ENCODE measurements at regions not wholly inside any gene's neighbourhood (a gene's known extent, or its start where the extent isn't known, plus 50 kb on each side); places are given as distances from the start of the nearest gene placed in this dataset.

DNA sequence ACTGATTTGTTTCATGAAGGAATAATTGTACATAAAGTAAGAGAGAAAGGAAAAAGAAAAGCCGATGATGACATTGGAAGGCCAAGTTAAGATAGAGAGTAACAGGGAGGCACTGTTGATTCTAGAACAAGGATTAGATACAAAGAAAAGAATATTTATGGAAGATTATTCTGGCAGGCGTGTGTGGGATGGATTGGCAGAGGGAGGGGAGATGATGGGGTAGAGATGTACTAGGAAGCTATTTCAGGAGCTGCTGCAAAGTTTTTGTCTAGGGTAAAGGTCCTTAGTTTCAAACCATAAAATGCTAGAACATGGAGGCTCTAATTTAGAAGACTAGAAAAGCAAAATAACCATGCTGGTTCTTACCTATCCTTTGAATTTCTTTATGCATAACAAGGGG, 280.0 kb upstream of the LRRN1 start:
- TF ChIP-seq POLR2A (IDR thresholded peaks at IDR 0.05) (no peak), EP300 (IDR thresholded peaks at IDR 0.05) (no peak), POLR2AphosphoS5 (IDR thresholded peaks at IDR 0.05) (no peak)
- TF ChIP-seq, protein P1, sequence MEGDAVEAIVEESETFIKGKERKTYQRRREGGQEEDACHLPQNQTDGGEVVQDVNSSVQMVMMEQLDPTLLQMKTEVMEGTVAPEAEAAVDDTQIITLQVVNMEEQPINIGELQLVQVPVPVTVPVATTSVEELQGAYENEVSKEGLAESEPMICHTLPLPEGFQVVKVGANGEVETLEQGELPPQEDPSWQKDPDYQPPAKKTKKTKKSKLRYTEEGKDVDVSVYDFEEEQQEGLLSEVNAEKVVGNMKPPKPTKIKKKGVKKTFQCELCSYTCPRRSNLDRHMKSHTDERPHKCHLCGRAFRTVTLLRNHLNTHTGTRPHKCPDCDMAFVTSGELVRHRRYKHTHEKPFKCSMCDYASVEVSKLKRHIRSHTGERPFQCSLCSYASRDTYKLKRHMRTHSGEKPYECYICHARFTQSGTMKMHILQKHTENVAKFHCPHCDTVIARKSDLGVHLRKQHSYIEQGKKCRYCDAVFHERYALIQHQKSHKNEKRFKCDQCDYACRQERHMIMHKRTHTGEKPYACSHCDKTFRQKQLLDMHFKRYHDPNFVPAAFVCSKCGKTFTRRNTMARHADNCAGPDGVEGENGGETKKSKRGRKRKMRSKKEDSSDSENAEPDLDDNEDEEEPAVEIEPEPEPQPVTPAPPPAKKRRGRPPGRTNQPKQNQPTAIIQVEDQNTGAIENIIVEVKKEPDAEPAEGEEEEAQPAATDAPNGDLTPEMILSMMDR (IDR thresholded peaks at IDR 0.05) = no peak
